Activated B cell treated with CpG ODN at 0.5 μM for 24 hours (primary cell): ENCODE measurements at regions not wholly inside any gene's neighbourhood (a gene's known extent, or its start where the extent isn't known, plus 50 kb on each side); places are given as distances from the start of the nearest gene placed in this dataset.

Source experiments
- ATAC-seq: fragments of 200-7000 bp; cut with Tn5 transposase; one replicate; pipeline ENCODE4 v1.10.0; 2021; ENCODE audit warnings: low read depth, mild to moderate bottlenecking, moderate library complexity
- CTCF ChIA-PET: fragments of 350-600 bp; sonication (Branson Sonifier 250); formaldehyde crosslinking; loops from one replicate; lab custom pipeline; 2021; ENCODE audit warnings: antibody characterized with exemption; lab: Charles Lee
- POLR2A ChIA-PET: fragments of 350-600 bp; sonication (Branson Sonifier 250); formaldehyde crosslinking; loops from one replicate; lab custom pipeline; 2021; ENCODE audit warnings: antibody characterized with exemption; lab: Charles Lee
- DNase-seq: peaks from one replicate; pipeline ENCODE4 v3.0.0; 2022
- H3K27ac Mint-ChIP-seq: one replicate; pipeline ENCODE4 v1.8.0; 2020; ENCODE audit warnings: mixed read lengths
- H3K27me3 Mint-ChIP-seq: one replicate; pipeline ENCODE4 v1.8.0; 2021; ENCODE audit warnings: mixed read lengths
- H3K36me3 Mint-ChIP-seq: one replicate; pipeline ENCODE4 v1.8.0; 2021; ENCODE audit warnings: low read depth, mixed read lengths
- H3K4me1 Mint-ChIP-seq: one replicate; pipeline ENCODE4 v1.8.0; 2021; ENCODE audit warnings: mixed read lengths
- H3K4me3 Mint-ChIP-seq: one replicate; pipeline ENCODE4 v1.8.0; 2020; ENCODE audit warnings: mild to moderate bottlenecking, mixed read lengths
- H3K9me3 Mint-ChIP-seq: one replicate; pipeline ENCODE4 v1.8.0; 2020; ENCODE audit warnings: mixed read lengths
- CTCF ChIP-seq: fragments of 200-600 bp; IDR thresholded peaks from one replicate; pipeline ENCODE4 v1.8.0; 2022; ENCODE audit warnings: antibody characterized with exemption, mild to moderate bottlenecking
- intact Hi-C: fragments of 100-400 bp; cut with micrococcal nuclease; formaldehyde crosslinking; loops from one replicate; pipeline ENCODE4 v1.15.1; 2024

GRCh38 chr12:88763536-88764100 lies 183.3 kb upstream of the KITLG start:
- intact Hi-C loops, result no loop called here
- Mint-ChIP-seq H3K36me3 (no peaks in the 10 kb centered on the region), H3K9me3 (no peaks in the 10 kb centered on the region), H3K27me3 (no peaks in the 10 kb centered on the region), H3K27ac (no peak overlapping the region), H3K4me3 (no peak overlapping the region), H3K4me1 (no peaks in the 10 kb centered on the region)
- ATAC-seq (no peak), DNase-seq (no peak)
- CTCF ChIA-PET, result no interaction called here
- TF ChIP-seq CTCF, result no peak
- POLR2A ChIA-PET, result no interaction called here

GRCh38 chr12:88758176-88758575 lies 177.9 kb upstream of the KITLG start:
- ATAC-seq, result no peak
- POLR2A ChIA-PET, result no interaction called here
- Mint-ChIP-seq H3K36me3 (no peaks in the 10 kb centered on the region), H3K27me3 (no peaks in the 10 kb centered on the region), H3K27ac (no peak overlapping the region), H3K4me3 (no peak overlapping the region), H3K4me1 (no peaks in the 10 kb centered on the region), H3K9me3 (no peaks in the 10 kb centered on the region)
- DNase-seq, result no peak
- intact Hi-C loops, result no loop called here
- TF ChIP-seq CTCF, result no peak
- CTCF ChIA-PET, result no interaction called here

DNA sequence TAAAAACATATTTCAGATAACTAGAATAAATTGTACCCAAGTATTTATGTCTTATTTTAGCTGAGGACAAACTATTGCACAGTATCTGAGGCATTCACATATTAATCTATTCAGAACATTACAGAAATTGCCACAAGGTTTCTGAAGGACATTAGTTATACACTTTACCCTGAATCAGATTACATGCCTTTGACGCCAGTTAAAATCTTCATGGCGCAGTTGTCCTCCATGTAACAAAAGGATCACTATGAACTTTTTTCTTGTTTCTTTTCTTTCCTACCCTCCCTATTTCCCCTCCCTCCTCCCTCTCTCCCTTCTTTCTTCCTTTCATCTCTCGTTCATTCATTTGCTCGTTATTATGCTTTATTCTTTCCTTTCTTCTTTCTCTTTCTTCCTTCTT lies 176.6 kb upstream of the KITLG start:
- no peak overlapping the region for H3K4me3 Mint-ChIP-seq
- H3K4me1 Mint-ChIP-seq, result no peaks in the 10 kb centered on the region
- intact Hi-C loops, result no loop called here
- ChIA-PET POLR2A (no interaction called here), CTCF (no interaction called here)
- H3K9me3 Mint-ChIP-seq, result no peaks in the 10 kb centered on the region
- H3K27ac Mint-ChIP-seq, result no peak overlapping the region
- no peaks in the 10 kb centered on the region for H3K36me3 Mint-ChIP-seq
- ATAC-seq, result no peak
- H3K27me3 Mint-ChIP-seq, result no peaks in the 10 kb centered on the region
- TF ChIP-seq CTCF, result no peak
- no peak for DNase-seq

GRCh38 chr12:88756153-88756552 lies 175.9 kb upstream of the KITLG start:
- Mint-ChIP-seq H3K27ac (no peak overlapping the region), H3K27me3 (no peaks in the 10 kb centered on the region), H3K4me3 (no peak overlapping the region), H3K9me3 (no peaks in the 10 kb centered on the region), H3K36me3 (no peaks in the 10 kb centered on the region), H3K4me1 (no peaks in the 10 kb centered on the region)
- POLR2A ChIA-PET, result no interaction called here
- DNase-seq, result no peak
- CTCF ChIA-PET, result no interaction called here
- ATAC-seq, result no peak
- intact Hi-C loops, result no loop called here
- no peak for TF ChIP-seq CTCF

- ATAC-seq, result no peak
- Mint-ChIP-seq H3K4me1 (no peaks in the 10 kb centered on the region), H3K36me3 (no peaks in the 10 kb centered on the region), H3K27ac (no peak overlapping the region), H3K27me3 (no peaks in the 10 kb centered on the region), H3K9me3 (no peaks in the 10 kb centered on the region), H3K4me3 (no peak overlapping the region)
- intact Hi-C loops, result no loop called here
- no peak for TF ChIP-seq CTCF
- CTCF ChIA-PET, result no interaction called here
- no peak for DNase-seq
- POLR2A ChIA-PET, result no interaction called here
Measured at GRCh38 chr12:88753707-88754106, 173.4 kb upstream of the KITLG start.
